SU-DHL-6 (cell line): ENCODE measurements at regions not wholly inside any gene's neighbourhood (a gene's known extent, or its start where the extent isn't known, plus 50 kb on each side); places are given as distances from the start of the nearest gene placed in this dataset.

ENCODE experiments used
- CTCF ChIP-seq: fragments of 200-600 bp; sonication (generic); IDR thresholded peaks from one replicate; pipeline ENCODE4 v1.5.1; 2017; ENCODE audit warnings: antibody characterized with exemption, mild to moderate bottlenecking, low read length, moderate library complexity; ENCODE audit not compliant: insufficient read depth, poor library complexity, severe bottlenecking
- EZH2phosphoT487 ChIP-seq: fragments of 200-600 bp; sonication (generic), shearing (Covaris generic); conservative IDR thresholded peaks from 2 replicates; pipeline ENCODE4 v1.6.1; 2018; ENCODE audit warnings: mild to moderate bottlenecking, antibody characterized with exemption, low read length, moderate library complexity, mixed read lengths

DNA sequence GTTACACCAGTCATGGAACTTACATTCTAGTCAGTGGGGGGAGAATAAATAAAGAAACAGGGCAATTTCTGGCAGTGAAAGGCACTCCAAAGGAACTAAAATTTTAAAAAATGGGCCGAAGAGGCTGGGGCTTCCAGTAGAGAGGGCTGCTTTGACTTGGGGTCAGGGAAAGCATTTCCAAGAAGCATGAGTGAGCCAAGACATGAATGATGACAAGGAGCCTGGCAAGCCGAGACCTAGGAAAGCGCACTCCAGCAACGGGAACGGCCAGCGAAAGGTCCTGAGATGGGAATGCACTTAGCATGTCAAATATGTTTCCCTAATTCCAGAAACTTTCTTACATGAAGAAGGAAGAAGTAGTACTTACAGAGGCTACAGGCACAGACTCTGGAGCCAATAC, 95.4 kb upstream of the NGF start:
- no peak for TF ChIP-seq CTCF
- no peak for TF ChIP-seq EZH2phosphoT487
